ENCODE measurements at regions not wholly inside any gene's neighbourhood (a gene's known extent, or its start where the extent isn't known, plus 50 kb on each side); places are given as distances from the start of the nearest gene placed in this dataset.

DNA sequence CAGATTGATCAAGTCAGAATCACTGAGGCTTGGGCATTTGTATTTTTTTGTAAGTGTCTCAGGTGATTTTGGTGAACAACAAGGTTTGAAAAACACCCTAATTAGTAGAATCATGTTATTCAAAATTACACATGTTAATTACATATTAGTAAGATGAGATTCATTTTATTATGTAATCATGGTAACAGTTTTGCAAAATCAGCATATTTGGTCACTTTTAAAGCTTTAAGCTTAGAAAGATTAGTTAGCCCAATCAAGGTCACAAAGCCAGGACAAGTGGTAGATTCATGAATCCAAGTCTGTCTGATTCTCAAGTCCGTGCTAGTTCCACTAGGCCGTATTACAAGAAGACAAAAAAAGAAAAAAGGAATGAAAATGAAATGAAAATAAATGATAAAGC lies 218.4 kb upstream of the FAR2 start:
- TF ChIP-seq POLR2A (IDR thresholded peaks at IDR 0.05) (no peak), POLR2AphosphoS5 (IDR thresholded peaks at IDR 0.05) (no peak)
- TF ChIP-seq, protein P1, sequence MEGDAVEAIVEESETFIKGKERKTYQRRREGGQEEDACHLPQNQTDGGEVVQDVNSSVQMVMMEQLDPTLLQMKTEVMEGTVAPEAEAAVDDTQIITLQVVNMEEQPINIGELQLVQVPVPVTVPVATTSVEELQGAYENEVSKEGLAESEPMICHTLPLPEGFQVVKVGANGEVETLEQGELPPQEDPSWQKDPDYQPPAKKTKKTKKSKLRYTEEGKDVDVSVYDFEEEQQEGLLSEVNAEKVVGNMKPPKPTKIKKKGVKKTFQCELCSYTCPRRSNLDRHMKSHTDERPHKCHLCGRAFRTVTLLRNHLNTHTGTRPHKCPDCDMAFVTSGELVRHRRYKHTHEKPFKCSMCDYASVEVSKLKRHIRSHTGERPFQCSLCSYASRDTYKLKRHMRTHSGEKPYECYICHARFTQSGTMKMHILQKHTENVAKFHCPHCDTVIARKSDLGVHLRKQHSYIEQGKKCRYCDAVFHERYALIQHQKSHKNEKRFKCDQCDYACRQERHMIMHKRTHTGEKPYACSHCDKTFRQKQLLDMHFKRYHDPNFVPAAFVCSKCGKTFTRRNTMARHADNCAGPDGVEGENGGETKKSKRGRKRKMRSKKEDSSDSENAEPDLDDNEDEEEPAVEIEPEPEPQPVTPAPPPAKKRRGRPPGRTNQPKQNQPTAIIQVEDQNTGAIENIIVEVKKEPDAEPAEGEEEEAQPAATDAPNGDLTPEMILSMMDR (IDR thresholded peaks at IDR 0.05 in 8 of 11, conservative IDR thresholded peaks at IDR 0.05 in 3 of 11): no peak

Data from spleen (tissue), 7 donors.